Bronchial epithelial cell (primary cell): ENCODE measurements at regions not wholly inside any gene's neighbourhood (a gene's known extent, or its start where the extent isn't known, plus 50 kb on each side); places are given as distances from the start of the nearest gene placed in this dataset.
A peak's percentile ranks its signal among the peaks of the same experiment; 100 is the strongest.

Experiments
- DNase-seq: peaks from one replicate; pipeline ENCODE4 v3.0.0-alpha.2; 2010; ENCODE audit warnings: low read depth
- FAIRE-seq: peaks from 2 replicates; lab custom pipeline; 2011; peaks lifted over from hg19 to GRCh38; lab: Jason Lieb, UNC
- H3K27me3 ChIP-seq: 2 replicates; pipeline ENCODE4 v1.5.1; 2011; ENCODE audit warnings: low read length; ENCODE audit not compliant: control insufficient read depth, insufficient read depth
- H3K36me3 ChIP-seq: 2 replicates; pipeline ENCODE4 v1.5.1; 2011; ENCODE audit warnings: low read length; ENCODE audit not compliant: control insufficient read depth, insufficient read depth
- H3K4me3 ChIP-seq: 2 replicates; pipeline ENCODE4 v1.5.1; 2011; ENCODE audit warnings: mild to moderate bottlenecking, low read depth, low read length, control low read depth
- CTCF ChIP-seq: IDR thresholded peaks from 2 replicates; pipeline ENCODE4 v1.5.1; 2011; ENCODE audit warnings: mild to moderate bottlenecking, moderate library complexity, low read length, control low read depth, inconsistent platforms; ENCODE audit not compliant: insufficient read depth, severe bottlenecking

- Histone ChIP-seq H3K4me3 (no peak overlapping the region), H3K27me3 (no peaks in the 10 kb centered on the region), H3K36me3 (no peaks in the 10 kb centered on the region)
- FAIRE-seq (no peak), DNase-seq (no peak)
- TF ChIP-seq CTCF, result no peak
Measured at GRCh38 chr5:61657686-61658085, 325.6 kb downstream of the ZSWIM6 start.

GRCh38 chr5:61658592-61659008 is 326.5 kb downstream of the ZSWIM6 start:
- H3K4me3 ChIP-seq, result no peak overlapping the region
- FAIRE-seq, result peak; percentile 40
- peak; percentile 61 for DNase-seq

GRCh38 chr5:61659221-61659696 is 327.2 kb downstream of the ZSWIM6 start:
- FAIRE-seq (no peak), DNase-seq (no peak)
- Histone ChIP-seq H3K4me3 (no peak overlapping the region), H3K36me3 (no peaks in the 10 kb centered on the region), H3K27me3 (no peaks in the 10 kb centered on the region)
- TF ChIP-seq CTCF, result no peak

More at GRCh38 chr5:61658592-61659008, 326.5 kb downstream of the ZSWIM6 start:
- peak; percentile 97 for TF ChIP-seq CTCF
- Histone ChIP-seq H3K27me3 (no peaks in the 10 kb centered on the region), H3K36me3 (no peaks in the 10 kb centered on the region)

GRCh38 chr5:61662670-61663069 is 330.6 kb downstream of the ZSWIM6 start:
- DNase-seq (no peak), FAIRE-seq (no peak)

GRCh38 chr5:61666064-61666621 is 334.1 kb downstream of the ZSWIM6 start:
- Histone ChIP-seq H3K27me3 (no peaks in the 10 kb centered on the region), H3K36me3 (no peaks in the 10 kb centered on the region), H3K4me3 (no peak overlapping the region)
- DNase-seq (no peak), FAIRE-seq (no peak)
- no peak for TF ChIP-seq CTCF

More at GRCh38 chr5:61662670-61663069, 330.6 kb downstream of the ZSWIM6 start:
- no peaks in the 10 kb centered on the region for H3K36me3 ChIP-seq
- H3K27me3 ChIP-seq, result no peaks in the 10 kb centered on the region
- TF ChIP-seq CTCF, result no peak
- no peak overlapping the region for H3K4me3 ChIP-seq
